ENCODE measurements at regions not wholly inside any gene's neighbourhood (a gene's known extent, or its start where the extent isn't known, plus 50 kb on each side); places are given as distances from the start of the nearest gene placed in this dataset.

DNA sequence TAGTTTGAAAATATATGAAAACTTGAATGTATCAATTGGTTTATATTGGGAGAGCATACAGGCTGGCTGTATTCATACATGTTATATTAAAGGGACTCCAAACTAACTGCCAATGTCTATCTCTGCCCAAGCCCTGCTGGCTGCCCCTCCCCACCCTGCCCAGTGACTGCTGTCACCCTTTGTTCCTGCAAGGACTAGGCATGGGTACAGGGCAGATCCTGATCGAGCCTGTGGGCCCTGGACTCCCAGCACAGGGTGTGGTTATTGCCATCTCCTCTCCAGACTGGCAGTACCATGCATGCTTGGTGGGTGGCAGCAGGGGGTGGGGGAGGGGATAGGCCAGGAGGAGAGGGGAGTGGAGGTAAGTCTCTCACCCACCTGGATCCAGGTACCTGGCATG is 167.5 kb upstream of the RASGEF1B start:
- no peaks in the 10 kb centered on the region for H3K9me3 ChIP-seq (ENCODE audit: low read length)
- no peak overlapping the region for H3K4me2 ChIP-seq (ENCODE audit: low read length)
- H3K36me3 ChIP-seq (ENCODE audit: insufficient read depth, low read length) = no peaks in the 10 kb centered on the region
- H3K27me3 ChIP-seq (ENCODE audit: insufficient read depth, low read depth, low read length) = no peaks in the 10 kb centered on the region
- no peak overlapping the region for H3K4me3 ChIP-seq (ENCODE audit: low read length)
- no peak overlapping the region for H3K9ac ChIP-seq (ENCODE audit: low read length)
- no peaks in the 10 kb centered on the region for H3K79me2 ChIP-seq (replicated peaks; ENCODE audit: insufficient read depth, low read length)
- H3F3A ChIP-seq (ENCODE audit: insufficient read depth, low read length, poor library complexity, severe bottlenecking) = no peaks in the 10 kb centered on the region
- no peaks in the 10 kb centered on the region for H3K9me2 ChIP-seq (ENCODE audit: insufficient read depth, low read length)
- no peak for TF ChIP-seq TAF1 (IDR thresholded peaks at IDR 0.05; ENCODE audit: low read depth)
- TF ChIP-seq POLR2AphosphoS5 (IDR thresholded peaks at IDR 0.05) = no peak
- TF ChIP-seq SMC3 (conservative IDR thresholded peaks at IDR 0.05; ENCODE audit: poor library complexity) = no peak
- no peak for TF ChIP-seq RAD21 (conservative IDR thresholded peaks at IDR 0.05)
- TF ChIP-seq MXI1 (conservative IDR thresholded peaks at IDR 0.05; ENCODE audit: poor library complexity, severe bottlenecking) = no peak
- TF ChIP-seq, protein P1, sequence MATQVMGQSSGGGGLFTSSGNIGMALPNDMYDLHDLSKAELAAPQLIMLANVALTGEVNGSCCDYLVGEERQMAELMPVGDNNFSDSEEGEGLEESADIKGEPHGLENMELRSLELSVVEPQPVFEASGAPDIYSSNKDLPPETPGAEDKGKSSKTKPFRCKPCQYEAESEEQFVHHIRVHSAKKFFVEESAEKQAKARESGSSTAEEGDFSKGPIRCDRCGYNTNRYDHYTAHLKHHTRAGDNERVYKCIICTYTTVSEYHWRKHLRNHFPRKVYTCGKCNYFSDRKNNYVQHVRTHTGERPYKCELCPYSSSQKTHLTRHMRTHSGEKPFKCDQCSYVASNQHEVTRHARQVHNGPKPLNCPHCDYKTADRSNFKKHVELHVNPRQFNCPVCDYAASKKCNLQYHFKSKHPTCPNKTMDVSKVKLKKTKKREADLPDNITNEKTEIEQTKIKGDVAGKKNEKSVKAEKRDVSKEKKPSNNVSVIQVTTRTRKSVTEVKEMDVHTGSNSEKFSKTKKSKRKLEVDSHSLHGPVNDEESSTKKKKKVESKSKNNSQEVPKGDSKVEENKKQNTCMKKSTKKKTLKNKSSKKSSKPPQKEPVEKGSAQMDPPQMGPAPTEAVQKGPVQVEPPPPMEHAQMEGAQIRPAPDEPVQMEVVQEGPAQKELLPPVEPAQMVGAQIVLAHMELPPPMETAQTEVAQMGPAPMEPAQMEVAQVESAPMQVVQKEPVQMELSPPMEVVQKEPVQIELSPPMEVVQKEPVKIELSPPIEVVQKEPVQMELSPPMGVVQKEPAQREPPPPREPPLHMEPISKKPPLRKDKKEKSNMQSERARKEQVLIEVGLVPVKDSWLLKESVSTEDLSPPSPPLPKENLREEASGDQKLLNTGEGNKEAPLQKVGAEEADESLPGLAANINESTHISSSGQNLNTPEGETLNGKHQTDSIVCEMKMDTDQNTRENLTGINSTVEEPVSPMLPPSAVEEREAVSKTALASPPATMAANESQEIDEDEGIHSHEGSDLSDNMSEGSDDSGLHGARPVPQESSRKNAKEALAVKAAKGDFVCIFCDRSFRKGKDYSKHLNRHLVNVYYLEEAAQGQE (IDR thresholded peaks at IDR 0.05; ENCODE audit: borderline replicate concordance) = no peak
- no peak for TF ChIP-seq EZH2 (IDR thresholded peaks at IDR 0.05; ENCODE audit: borderline replicate concordance, insufficient read depth, low read length, poor library complexity, severe bottlenecking)
- TF ChIP-seq EP300 (conservative IDR thresholded peaks at IDR 0.05; ENCODE audit: poor library complexity, severe bottlenecking) = no peak
- TF ChIP-seq, protein P2, sequence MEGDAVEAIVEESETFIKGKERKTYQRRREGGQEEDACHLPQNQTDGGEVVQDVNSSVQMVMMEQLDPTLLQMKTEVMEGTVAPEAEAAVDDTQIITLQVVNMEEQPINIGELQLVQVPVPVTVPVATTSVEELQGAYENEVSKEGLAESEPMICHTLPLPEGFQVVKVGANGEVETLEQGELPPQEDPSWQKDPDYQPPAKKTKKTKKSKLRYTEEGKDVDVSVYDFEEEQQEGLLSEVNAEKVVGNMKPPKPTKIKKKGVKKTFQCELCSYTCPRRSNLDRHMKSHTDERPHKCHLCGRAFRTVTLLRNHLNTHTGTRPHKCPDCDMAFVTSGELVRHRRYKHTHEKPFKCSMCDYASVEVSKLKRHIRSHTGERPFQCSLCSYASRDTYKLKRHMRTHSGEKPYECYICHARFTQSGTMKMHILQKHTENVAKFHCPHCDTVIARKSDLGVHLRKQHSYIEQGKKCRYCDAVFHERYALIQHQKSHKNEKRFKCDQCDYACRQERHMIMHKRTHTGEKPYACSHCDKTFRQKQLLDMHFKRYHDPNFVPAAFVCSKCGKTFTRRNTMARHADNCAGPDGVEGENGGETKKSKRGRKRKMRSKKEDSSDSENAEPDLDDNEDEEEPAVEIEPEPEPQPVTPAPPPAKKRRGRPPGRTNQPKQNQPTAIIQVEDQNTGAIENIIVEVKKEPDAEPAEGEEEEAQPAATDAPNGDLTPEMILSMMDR (IDR thresholded peaks at IDR 0.05; ENCODE audit: poor library complexity, severe bottlenecking) = no peak
- no peaks in the 10 kb centered on the region for H4K20me1 ChIP-seq (ENCODE audit: insufficient read depth)
- H2AFZ ChIP-seq (ENCODE audit: low read depth, low read length) = no peak overlapping the region
- no peak overlapping the region for H3K27ac ChIP-seq (ENCODE audit: low read length)

DNA sequence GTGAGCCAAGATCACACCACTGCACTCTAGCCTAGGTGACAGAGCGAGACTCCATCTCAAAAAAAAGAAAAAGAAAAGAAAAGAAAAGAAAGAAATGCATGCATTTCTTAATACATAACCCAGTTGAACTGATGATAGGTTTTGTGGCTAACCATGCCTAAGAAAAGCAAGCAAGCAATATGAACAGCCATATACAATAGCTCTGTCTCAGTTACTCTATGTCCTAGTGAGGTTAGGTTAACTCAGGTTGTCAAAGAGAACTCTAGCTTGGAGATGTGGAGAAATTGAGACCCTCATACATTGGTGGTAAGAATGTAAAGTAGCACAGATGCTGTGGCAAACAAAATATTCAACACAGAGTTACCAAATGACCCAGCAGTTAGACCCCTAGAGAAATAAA is 167.0 kb upstream of the RASGEF1B start:
- TF ChIP-seq EP300 (conservative IDR thresholded peaks at IDR 0.05; ENCODE audit: poor library complexity, severe bottlenecking) (no peak), RAD21 (conservative IDR thresholded peaks at IDR 0.05) (no peak), SMC3 (conservative IDR thresholded peaks at IDR 0.05; ENCODE audit: poor library complexity) (no peak), TAF1 (IDR thresholded peaks at IDR 0.05; ENCODE audit: low read depth) (no peak), MXI1 (conservative IDR thresholded peaks at IDR 0.05; ENCODE audit: poor library complexity, severe bottlenecking) (no peak)
- TF ChIP-seq, protein P2 (IDR thresholded peaks at IDR 0.05; ENCODE audit: poor library complexity, severe bottlenecking) = no peak
- TF ChIP-seq, protein P1 (IDR thresholded peaks at IDR 0.05; ENCODE audit: borderline replicate concordance) = no peak
- Histone ChIP-seq H3K27me3 (ENCODE audit: insufficient read depth, low read depth, low read length) (no peaks in the 10 kb centered on the region), H3K9ac (ENCODE audit: low read length) (no peak overlapping the region), H3K4me3 (ENCODE audit: low read length) (no peak overlapping the region), H3K27ac (ENCODE audit: low read length) (no peak overlapping the region), H3K9me3 (ENCODE audit: low read length) (no peaks in the 10 kb centered on the region), H3K36me3 (ENCODE audit: insufficient read depth, low read length) (no peaks in the 10 kb centered on the region), H4K20me1 (ENCODE audit: insufficient read depth) (no peaks in the 10 kb centered on the region), H3K79me2 (replicated peaks; ENCODE audit: insufficient read depth, low read length) (no peaks in the 10 kb centered on the region), H2AFZ (ENCODE audit: low read depth, low read length) (no peak overlapping the region), H3K9me2 (ENCODE audit: insufficient read depth, low read length) (no peaks in the 10 kb centered on the region), H3F3A (ENCODE audit: insufficient read depth, low read length, poor library complexity, severe bottlenecking) (no peaks in the 10 kb centered on the region), H3K4me2 (ENCODE audit: low read length) (no peak overlapping the region)
